Activated CD8-positive, alpha-beta memory T cell treated with anti-CD3 and anti-CD28 coated beads for 24 hours (primary cell): ENCODE measurements at regions not wholly inside any gene's neighbourhood (a gene's known extent, or its start where the extent isn't known, plus 50 kb on each side); places are given as distances from the start of the nearest gene placed in this dataset.
"Not testable (repeated sequence)": the region's sequence is repeated elsewhere in the genome, so short reads cannot be mapped to it uniquely, and the experiment has no call there.

ENCODE experiments used
- DNase-seq: peaks from one replicate; pipeline ENCODE4 v3.0.0-alpha.2; 2020

- no peak for DNase-seq
These were observed 91.1 kb upstream of the TBCA start for GRCh38 chr5:77867194-77867691.

GRCh38 chr5:77866198-77866597 lies 90.1 kb upstream of the TBCA start:
- DNase-seq = no peak

- no peak for DNase-seq
These were observed 88.9 kb upstream of the TBCA start for GRCh38 chr5:77864997-77865396.

- no peak for DNase-seq
These were observed 87.0 kb upstream of the TBCA start for GRCh38 chr5:77863181-77863580.

- DNase-seq = no peak
These were observed 85.4 kb upstream of the TBCA start for GRCh38 chr5:77861576-77861975.

GRCh38 chr5:77859306-77859705 lies 83.2 kb upstream of the TBCA start:
- DNase-seq = no peak

GRCh38 chr5:77858678-77859077 lies 82.5 kb upstream of the TBCA start:
- not testable (repeated sequence) for DNase-seq

- DNase-seq = no peak
These were observed 79.2 kb upstream of the TBCA start for GRCh38 chr5:77855369-77855768.

- DNase-seq = no peak
These were observed 77.3 kb upstream of the TBCA start for GRCh38 chr5:77853353-77853907.

- peak; percentile 79 for DNase-seq
These were observed 76.6 kb upstream of the TBCA start for GRCh38 chr5:77852514-77853352.

- DNase-seq = no peak
These were observed 76.0 kb upstream of the TBCA start for GRCh38 chr5:77852068-77852513.

- DNase-seq = peak; percentile 63
These were observed 75.3 kb upstream of the TBCA start for GRCh38 chr5:77851176-77852067.

GRCh38 chr5:77850536-77851175 lies 74.5 kb upstream of the TBCA start:
- DNase-seq = no peak

GRCh38 chr5:77849308-77849900 lies 73.3 kb upstream of the TBCA start:
- DNase-seq = no peak

- DNase-seq = no peak
These were observed 71.7 kb upstream of the TBCA start for GRCh38 chr5:77847814-77848290.

- DNase-seq = no peak
These were observed 71.0 kb upstream of the TBCA start for GRCh38 chr5:77847129-77847460.

- DNase-seq = no peak
These were observed 70.4 kb upstream of the TBCA start for GRCh38 chr5:77846422-77847128.

GRCh38 chr5:77845324-77845646 lies 69.1 kb upstream of the TBCA start:
- no peak for DNase-seq

GRCh38 chr5:77844623-77845323 lies 68.6 kb upstream of the TBCA start:
- DNase-seq = no peak

GRCh38 chr5:77844373-77844622 lies 68.2 kb upstream of the TBCA start:
- no peak for DNase-seq

- no peak for DNase-seq
These were observed 67.6 kb upstream of the TBCA start for GRCh38 chr5:77843570-77844372.
